Gastrocnemius medialis (tissue), 4 donors: ENCODE measurements at regions not wholly inside any gene's neighbourhood (a gene's known extent, or its start where the extent isn't known, plus 50 kb on each side); places are given as distances from the start of the nearest gene placed in this dataset.

ENCODE experiments used
- CTCF ChIP-seq, 5 experiments: fragments of 450-650 bp in 3 of 5; fragments of 200-600 bp in 2 of 5; sonication (generic) in 2 of 5; IDR thresholded peaks in 4 of 5; conservative IDR thresholded peaks in 1 of 5; 1 replicate in 4 of 5; 2 replicates in 1 of 5; pipeline ENCODE4 v1.5.1; 2016 to 2019; ENCODE audit warnings: antibody characterized with exemption in 5 of 5, mild to moderate bottlenecking in 3 of 5, moderate library complexity in 3 of 5
- POLR2A ChIP-seq, 2 donors: fragments of 450-650 bp; IDR thresholded peaks; one replicate each; pipeline ENCODE4 v1.6.1; 2017; ENCODE audit warnings: antibody characterized with exemption in 2 of 2, mild to moderate bottlenecking in 2 of 2, moderate library complexity in 2 of 2

GRCh38 chr16:79400462-79401149 is 199.9 kb downstream of the MAF start:
- TF ChIP-seq CTCF (IDR thresholded peaks at IDR 0.05 in 4 of 5, conservative IDR thresholded peaks at IDR 0.05 in 1 of 5) (no peak), POLR2A (IDR thresholded peaks at IDR 0.05) (no peak)
